CD4-positive, alpha-beta T cell treated with Interleukin-4 for 4 hours (primary cell): ENCODE measurements at regions not wholly inside any gene's neighbourhood (a gene's known extent, or its start where the extent isn't known, plus 50 kb on each side); places are given as distances from the start of the nearest gene placed in this dataset.
A peak's percentile ranks its signal among the peaks of the same experiment; 100 is the strongest.
"Not testable (repeated sequence)": the region's sequence is repeated elsewhere in the genome, so short reads cannot be mapped to it uniquely, and the experiment has no call there.

Experiments used
- DNase-seq: peaks from one replicate; pipeline ENCODE4 v3.0.0-alpha.2; 2020

DNA sequence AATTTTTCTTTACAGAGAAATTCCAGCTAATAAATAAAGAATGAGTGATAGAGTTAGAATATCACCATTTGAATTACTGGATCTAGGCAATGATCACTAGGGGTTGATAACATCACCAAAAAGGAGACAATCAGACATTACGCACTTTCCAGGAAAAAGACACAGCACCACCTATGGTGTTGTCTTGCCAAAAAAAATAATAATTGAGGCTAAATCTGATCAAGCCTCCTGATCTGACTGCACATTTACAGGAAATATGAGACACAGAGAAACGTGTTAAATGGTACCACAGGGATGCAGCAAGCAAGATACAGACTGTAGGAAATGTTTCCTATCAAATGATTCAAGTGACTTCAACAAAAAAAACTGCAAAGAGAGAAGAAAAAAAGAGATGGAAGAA lies 92.8 kb downstream of the EOMES start:
- peak; percentile 32 for DNase-seq

DNA sequence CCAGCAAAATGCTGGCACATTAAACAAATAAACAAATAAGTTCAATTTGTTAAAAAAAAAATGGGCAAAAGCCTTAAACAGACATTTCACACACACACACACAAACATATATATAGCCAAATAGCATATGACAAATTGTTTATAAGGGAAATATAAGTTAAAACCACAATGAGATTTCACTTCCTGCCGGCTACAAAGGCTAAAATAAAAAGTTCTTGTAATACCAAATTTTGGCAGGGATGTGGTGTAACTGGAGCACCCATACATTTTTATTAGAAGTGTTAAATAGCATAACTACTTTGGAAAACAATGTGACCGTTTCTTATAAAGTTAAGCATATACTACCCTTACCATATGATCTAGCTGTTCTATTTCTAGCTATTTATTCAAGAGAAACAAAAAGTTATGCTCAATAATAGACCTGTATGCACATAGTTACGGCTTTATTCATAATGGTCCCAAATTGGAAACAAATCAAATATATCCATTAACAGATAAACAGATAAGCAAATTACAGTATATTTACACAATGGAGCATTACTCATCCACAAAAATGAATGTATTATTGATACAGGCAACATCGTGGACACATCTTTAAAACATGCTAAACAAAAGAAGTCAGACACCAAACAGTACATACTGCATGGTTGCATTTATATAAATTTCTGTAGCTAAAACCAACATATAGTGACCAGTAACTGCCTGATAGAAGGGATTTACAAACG lies 93.9 kb downstream of the EOMES start:
- DNase-seq: peak; percentile 43

DNA sequence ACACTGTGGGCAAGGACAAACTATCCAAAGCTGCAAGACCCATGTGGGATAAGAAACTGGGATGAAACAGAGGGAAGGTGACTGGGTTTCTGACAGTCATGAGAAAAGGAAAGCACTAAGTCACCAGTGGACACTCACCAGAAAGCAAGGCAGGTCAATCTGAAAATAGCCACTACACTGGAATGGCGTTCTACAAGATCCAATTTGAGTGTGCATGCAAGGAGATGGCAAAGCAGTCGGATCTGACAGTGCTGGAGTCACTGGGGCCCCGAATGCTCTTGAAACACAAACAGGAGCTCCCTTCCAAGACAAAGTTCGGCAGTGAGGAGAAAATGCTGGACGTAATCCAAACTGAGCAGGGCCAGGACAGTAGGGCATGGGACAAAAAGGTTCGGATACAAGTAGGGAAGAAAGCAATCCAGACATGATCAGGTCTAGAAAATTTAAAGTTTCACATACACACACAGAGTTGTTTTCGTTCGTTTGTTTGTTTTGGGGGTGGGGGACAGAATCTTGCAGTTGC lies 95.5 kb downstream of the EOMES start:
- no peak for DNase-seq

DNA sequence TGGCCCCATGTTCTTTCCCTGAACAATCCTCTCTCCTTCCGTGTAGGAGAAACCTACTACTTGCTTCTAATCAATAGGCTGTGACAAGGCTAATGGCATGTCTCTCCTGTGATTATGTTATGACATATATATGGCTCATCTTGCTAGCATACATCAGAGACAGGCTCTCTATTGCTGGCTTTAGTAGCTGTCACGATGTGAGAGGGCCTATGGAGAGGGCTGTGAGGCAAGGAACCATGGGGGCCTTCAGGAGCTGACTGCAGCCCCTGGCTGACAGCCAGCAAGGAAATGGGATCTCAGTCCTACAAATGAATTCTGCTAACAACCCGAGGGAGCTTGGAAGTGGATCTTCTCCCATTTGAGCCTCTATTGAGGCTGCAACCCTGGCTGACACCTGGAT lies 96.3 kb downstream of the EOMES start:
- DNase-seq: no peak

DNA sequence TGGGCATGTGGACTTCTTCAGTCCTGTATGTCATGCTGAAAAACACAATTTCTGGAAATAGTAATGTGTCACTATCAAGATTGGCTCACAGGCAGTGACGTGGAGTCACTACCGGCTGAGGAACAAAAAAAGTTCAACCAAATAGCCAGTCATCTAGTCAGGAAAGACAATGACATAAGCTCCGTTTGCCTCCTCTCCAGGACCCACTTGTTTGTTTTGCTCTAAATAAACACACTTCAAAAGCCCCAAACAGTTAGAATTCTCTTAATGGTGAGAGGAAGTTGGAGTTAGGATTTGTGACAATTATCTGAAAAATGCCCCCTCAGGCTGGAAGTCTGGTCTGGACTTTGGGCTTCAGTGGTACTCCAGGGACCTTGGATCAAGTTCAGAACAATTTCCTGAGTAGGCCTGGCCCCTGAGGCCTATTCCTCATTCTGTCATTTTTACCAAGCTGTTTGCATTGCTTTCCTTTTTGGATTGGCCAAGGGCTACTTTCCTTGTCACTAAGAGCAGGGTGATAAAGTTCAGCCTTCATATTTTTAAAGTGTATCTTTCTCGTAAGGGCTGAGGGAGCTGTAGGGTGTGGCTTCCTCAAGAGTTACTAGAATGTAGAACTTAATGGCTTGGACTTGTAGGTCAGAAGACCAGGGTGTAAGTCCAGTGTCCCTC lies 98.9 kb downstream of the EOMES start:
- no peak for DNase-seq

DNA sequence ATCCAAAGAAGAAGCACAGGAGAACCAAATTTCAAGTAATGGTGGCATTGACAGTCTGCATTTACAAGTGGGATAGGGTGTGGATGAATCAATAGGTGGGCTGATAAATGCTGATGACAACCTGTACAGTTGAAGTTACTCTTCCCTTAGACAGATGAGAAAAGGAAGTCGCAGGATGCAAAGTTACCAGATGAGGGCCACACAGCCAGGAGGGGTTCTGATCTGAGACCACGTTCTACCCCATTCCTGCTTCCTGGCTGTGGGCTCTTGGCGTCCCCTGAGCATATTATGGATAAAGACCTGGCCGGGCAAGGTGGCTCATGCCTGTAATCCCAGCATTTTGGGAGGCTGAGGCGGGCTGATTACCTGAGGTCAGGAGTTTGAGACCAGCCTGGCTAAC lies 104.6 kb downstream of the EOMES start:
- DNase-seq: no peak

DNA sequence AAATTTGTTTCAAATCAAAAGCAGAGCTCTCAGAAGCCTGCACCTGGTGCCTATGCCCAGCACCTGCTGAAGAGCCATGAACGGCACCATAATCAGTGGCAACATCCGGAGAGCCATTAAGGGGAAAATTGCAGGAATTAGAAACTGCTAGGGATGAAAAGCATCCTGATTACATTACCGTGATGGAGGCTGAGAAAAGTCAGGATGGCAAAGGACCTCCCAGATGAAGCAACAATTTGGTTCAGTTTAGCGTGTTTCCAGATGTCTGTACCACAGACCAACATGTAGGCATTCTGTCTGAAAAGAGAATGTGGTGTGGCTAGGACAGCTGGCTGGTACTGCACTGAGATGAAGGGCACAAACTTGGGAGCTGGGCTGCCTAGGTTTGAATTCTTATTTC lies 106.1 kb downstream of the EOMES start:
- no peak for DNase-seq

DNA sequence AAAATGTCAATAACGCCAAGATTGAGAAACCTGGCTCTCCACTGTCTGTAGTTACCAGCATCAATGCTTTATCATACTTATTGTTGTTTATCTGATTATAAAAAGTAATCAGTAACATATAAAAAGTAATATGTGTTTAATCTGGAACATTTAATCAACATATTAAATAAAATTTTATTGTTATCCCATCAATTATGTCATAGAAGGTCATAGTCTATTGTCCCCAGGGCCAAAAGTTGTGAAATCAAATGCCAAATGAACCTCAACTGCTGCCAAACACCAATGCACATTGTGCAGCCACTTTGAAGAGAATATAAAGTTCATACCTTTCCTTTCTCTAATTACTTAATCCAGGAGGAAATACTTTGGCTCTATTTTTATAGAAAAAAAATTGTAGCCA lies 106.6 kb downstream of the EOMES start:
- DNase-seq: no peak

DNA sequence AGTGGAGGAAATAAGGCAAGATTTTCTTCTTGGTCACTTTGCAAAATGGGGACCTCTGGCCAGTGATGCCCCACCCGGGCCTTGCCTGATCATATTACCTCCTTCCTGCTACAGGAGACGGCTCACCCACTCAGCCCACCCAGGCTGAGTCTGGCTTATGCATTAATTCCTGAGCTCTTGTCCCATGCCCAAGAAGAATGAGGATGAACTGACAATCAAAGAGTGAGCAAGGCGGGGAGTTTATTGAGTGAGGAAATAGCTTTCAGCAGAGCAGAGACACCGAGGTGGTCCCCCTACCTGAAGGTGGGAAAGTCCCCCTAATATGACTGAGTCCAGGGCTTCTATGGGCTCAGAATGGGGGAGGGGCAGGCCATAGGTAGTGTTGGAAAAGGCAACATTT lies 107.5 kb downstream of the EOMES start:
- DNase-seq: no peak

DNA sequence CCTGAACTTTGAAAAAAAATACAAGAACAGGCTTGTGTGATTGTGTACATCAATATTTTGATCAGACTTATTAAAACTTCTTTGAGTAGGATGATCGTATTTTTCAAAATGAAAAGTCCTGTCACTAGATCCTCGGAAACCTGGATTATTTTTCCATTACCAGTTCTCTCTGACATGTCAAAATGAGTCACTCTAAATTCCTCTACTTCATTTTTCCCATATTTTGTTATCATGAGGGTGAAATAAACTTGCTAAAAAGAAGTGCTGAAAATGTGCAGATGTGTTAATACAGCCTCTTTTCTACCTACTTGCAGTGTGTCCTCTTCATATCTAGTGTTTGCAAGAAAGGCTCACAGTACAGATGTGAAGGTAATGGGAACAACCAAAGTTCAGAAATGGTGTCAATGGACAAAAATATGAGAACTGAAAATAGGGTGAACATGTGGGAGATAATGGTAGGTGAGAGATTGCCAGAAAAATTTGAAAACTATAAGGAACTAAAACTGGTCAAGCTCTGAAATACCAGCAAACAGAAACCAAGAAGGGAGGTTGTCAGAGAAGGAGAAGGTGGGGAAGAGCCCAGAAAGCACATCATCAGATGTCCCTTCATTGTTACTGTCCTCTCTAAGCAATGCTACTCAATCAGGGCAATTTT lies 108.2 kb downstream of the EOMES start:
- no peak for DNase-seq

DNA sequence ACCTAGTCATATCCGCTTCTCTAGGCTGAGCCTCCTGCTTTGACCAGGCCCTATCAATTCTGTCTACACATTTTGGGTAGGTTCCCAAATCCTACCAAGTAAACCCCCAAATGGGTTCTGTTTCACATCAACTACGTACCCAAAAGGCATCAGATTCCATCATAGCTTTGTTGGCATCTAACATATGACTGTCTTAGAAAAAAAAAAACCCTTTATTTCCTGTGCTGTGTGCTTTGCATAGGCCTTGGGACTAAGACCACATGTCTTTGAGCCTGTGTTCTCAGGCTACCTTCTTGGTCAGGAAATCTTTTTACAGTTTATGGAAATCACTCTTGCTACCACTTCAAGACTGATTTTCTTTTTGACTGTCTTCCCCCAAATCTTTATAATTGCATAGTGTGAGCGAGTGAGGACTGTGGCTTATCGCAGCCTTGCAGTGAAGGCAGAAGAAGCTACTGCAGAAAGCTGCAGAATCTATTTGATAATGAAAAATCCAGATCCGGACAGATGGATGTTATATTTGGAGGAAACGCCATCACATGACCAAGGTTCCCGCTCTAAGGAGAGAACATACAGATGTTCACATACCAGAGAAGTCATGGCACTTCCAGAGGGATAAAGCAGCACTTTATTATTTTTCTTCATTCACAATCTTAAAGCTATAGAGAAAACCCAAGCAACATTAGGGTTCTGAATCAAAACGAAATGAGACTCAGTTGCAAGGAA lies 111.2 kb downstream of the EOMES start:
- no peak for DNase-seq

DNA sequence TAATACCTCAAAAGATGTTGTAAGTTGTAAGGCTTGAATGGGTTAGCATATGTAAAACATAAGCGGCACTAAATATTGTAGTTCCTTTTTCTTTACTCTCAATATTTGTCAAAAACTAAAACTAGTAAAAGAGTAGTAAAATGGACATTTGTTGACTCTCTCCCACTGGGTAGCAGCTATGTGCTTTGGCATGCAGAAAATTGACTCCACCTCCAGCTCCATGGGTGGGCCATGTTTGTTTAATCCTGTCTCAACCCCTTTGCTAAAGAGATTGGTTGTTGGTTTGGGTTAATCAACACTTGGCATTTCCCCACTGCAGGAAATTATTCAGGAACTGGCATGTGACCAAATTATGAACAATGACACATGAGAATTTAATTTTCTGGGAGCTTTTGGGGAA lies 114.8 kb downstream of the EOMES start:
- no peak for DNase-seq

DNA sequence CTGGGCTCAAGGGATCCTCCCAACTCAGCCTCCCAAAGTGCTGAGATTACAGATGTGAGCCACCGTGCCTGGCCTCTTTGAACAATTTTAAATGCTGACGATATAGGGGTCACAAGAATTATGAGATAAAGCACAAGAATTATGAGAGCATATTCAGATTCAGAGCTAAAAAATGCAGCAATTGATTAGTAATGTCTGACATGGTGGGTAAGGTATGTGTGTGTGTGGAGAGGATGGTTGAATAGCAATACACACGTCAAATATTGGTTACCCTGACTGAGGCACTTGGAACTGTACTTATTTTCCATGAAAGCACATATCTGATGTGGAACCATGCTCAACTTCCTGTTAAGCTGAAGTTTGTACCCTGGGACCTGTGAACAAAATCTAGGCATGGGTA lies 115.6 kb downstream of the EOMES start:
- DNase-seq: no peak

DNA sequence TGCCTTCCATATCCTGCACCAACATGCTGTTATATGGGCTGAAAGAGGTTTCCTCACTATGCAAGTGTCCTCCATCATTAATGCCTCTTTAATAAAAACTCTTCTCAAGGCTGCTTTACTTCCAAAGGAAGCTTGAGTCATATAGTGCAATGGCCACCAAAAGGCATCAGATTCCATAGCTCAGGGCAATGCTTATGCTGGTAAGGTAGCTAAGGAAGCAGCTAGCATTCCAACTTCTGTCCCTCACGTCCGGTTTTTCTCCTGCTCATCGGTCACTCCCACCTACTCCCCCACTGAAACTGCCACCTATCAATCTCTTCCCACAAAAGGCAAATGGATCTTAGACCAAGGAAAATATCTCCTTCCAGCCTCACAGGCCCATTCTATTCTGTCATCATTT lies 117.1 kb upstream of the SLC4A7 start:
- not testable (repeated sequence) for DNase-seq

DNA sequence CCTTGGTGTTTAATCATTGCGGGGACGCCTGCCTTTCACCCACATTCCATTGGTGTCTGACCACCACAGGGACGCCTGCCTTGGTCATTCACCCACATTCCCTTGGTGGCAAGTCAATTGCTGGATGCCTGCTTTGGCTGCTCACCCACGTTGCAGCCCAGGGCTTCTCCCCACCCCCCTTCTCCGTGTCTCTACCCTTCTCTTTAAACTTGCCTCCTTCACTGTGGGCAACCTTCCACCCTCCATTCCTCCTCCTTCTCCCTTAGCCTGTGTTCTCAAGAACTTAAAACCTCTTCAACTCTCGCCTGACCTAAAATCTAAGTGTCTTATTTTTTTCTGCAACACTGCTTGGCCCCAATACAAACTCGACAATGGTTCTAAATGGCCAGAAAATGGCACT lies 115.6 kb upstream of the SLC4A7 start:
- DNase-seq: not testable (repeated sequence)

DNA sequence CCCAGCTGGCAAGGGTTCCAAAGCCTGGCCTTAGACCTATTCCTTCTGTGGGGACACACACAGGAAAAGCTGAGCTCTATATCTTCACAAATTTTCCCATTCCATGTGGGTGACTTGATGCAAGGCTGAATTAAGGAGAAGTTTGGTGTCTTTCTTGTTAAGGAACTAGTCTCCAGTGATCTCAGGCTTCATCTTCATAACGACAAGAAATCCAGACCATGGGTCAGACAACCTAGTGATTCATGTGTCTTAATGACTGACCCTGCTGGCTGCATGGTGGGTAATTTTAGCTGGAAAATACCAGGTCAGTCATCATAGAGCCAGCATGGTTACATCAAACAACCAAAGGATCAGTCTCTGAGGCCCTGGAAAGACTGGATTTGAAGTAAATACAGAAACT lies 112.7 kb upstream of the SLC4A7 start:
- no peak for DNase-seq

DNA sequence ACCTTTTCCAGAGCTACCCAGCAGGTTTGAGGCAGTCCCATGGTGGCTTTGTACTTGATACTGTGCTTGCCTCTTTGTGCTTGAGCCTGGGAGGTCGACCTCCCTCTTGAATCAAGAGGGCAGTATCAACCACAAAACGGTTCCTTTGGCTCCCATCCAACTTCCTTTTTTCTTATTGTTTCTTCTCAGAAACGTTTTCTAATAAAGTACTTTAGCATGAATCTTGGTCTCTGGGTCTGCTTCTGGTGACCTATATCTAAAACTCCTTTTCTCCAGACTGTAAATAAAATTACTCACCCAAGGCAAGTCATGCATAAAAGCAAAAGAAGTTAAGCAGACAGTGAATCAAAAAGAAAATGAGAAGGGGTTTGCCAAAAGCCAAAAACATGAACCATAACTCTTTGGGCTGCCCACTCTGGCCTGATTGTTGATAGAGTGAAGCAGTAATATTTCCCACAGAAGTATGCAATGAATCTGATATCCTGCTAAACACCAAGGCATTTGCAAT lies 112.2 kb upstream of the SLC4A7 start:
- peak; percentile 26 for DNase-seq

DNA sequence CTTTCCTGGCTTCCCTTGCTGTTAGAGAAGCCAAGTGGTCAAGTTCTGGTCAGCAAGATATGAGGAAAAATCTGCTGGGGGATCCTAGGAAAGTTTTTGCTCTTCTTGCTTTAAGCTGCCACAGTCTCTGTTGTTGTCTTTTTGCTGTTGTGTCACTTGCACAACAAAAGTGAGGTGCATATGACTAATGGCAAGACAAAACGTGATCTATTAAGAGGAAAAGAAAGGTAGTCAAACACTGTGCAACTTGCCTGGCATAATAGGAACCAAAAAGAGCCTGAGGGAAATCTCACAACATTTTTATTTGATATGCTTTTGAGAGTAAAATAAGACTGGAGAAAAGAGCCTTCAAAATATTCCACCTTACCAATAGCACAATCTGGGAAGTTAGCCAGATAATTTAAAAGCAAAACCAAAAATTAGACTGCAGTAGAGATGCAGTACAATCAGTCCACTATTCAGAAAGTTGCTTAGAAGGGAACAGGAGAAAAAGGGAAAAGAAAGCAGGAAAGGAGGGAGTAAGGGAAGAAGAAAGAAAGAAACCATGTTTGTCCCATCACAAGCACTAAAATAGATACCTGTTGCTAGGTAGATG lies 110.0 kb upstream of the SLC4A7 start:
- DNase-seq: no peak

DNA sequence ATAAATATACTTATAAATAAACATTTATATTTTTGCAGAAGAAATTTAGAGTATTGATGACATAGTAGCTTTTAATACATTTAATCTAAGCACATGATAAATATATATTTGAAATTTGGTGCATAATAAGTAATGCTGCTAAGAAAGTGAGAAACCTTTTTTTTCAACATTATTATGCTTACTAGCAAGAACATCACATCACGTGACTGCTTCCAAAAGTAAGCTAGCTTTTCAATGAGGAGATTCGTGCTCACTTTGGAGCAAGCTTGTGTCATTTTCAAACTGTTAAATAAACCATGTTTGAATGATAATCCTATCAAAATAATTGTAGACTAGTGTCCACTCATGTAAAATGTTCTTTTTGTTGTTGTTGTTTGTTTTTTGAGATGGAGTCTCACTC lies 109.0 kb upstream of the SLC4A7 start:
- DNase-seq: no peak

DNA sequence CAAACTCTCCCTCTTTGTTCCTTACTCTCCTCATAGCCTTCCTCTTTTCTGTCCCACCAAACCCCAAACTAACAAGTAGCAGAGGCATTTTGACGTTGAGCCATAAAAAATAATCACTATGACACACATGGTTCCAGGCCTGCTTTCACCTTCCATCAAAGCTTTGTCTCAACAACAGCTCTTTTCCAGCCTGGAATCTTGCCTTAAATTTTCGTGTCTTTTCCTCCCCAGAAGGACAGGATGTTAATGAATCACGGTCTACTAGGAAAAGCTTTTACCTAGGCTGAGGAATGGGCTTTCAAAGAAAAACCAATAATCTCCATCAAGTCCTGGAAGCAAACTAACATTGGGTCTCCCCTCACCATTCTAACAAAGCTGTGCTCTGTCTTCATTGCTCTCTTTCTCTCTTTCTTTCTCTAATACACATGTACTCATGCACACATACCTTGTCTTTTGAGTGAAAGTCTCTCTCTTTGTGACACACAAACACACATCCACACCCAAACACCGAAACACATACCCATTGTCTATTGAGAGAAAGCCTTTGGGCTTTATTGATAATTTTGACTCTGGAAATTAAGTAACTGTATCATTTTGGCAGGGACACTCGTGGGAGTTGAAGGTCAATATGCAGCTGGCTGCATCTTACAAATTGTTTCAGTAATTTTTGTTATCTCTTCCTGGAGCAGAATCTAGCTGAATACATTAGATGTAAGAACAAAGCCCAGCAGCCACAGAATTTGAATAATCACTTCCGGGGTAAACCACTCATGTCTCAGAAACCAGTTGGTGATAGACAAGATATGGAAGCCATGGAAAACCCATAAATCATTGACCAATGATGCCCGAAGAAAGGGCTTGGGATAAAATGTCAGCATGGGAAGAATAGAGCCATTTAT lies 107.4 kb upstream of the SLC4A7 start:
- DNase-seq: peak; percentile 55

DNA sequence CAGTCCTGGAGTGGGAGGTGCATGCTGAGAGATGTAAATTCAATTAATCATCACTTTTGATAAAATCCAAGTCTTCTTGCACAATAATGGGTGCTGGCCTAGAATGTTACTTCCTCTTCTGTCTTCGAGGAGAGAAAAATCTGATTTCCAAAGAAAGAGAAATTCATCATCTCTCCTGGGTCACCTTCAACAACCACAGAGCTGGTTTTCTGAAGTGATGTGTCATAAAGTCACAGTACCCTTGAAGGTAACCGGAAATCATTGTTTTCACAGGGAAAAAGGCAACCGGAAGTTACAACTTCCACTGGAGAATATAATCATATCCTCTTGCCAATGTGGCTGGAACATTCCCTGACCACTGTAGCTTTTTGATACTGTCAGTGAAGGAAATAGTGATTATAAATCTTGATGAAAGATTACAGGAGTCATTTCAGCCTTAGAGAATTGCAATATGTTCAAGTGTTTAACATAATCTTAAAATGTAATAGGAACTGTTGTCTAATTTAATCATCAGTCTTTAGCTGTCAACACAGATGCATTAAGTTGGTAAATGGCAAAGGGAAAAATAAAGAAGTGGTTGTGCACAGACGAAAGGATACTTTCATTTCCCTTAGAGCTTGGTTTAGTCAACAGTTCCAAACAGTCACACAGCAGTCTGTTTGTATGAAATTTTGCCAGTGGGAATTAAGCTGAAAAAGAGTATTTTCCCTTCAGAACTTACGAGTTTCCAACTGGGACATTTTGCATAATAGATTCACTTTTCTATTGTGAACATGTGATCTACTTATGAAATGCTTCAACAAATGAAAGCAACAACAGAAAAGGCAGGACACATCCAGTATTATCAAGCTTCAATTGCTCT lies 106.5 kb upstream of the SLC4A7 start:
- DNase-seq: peak; percentile 78
